Gastrocnemius medialis (tissue), 4 donors: ENCODE measurements at regions not wholly inside any gene's neighbourhood (a gene's known extent, or its start where the extent isn't known, plus 50 kb on each side); places are given as distances from the start of the nearest gene placed in this dataset.

Source experiments
- POLR2A ChIP-seq, 2 donors: fragments of 450-650 bp; IDR thresholded peaks; one replicate each; pipeline ENCODE4 v1.6.1; 2017; ENCODE audit warnings: antibody characterized with exemption in 2 of 2, mild to moderate bottlenecking in 2 of 2, moderate library complexity in 2 of 2
- TF ChIP-seq, protein P1 (sequence below), 5 experiments: fragments of 450-650 bp in 3 of 5; fragments of 200-600 bp in 2 of 5; sonication (generic) in 2 of 5; IDR thresholded peaks in 4 of 5; conservative IDR thresholded peaks in 1 of 5; 1 replicate in 4 of 5; 2 replicates in 1 of 5; pipeline ENCODE4 v1.5.1; 2016 to 2019; ENCODE audit warnings: antibody characterized with exemption in 5 of 5, mild to moderate bottlenecking in 3 of 5, moderate library complexity in 3 of 5

DNA sequence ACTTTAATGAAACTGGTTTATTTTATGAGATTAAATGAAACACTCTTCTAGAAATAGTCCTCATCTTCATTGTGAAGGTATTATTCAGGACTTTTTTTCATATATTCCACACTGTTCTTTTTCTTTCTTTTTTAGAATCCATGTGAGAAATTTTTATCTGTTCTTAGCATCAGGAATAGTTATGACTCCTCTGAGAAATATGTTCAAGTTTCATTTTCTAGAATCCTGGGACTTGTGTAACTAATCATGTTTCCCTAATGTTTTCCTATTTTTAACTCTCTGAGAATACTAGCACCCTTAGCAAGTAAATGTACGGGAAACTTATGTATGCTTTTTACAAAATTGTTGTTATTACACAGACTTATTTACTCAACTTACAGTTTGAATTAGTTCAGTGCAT is 407.8 kb downstream of the CBLN4 start:
- TF ChIP-seq, protein P1, sequence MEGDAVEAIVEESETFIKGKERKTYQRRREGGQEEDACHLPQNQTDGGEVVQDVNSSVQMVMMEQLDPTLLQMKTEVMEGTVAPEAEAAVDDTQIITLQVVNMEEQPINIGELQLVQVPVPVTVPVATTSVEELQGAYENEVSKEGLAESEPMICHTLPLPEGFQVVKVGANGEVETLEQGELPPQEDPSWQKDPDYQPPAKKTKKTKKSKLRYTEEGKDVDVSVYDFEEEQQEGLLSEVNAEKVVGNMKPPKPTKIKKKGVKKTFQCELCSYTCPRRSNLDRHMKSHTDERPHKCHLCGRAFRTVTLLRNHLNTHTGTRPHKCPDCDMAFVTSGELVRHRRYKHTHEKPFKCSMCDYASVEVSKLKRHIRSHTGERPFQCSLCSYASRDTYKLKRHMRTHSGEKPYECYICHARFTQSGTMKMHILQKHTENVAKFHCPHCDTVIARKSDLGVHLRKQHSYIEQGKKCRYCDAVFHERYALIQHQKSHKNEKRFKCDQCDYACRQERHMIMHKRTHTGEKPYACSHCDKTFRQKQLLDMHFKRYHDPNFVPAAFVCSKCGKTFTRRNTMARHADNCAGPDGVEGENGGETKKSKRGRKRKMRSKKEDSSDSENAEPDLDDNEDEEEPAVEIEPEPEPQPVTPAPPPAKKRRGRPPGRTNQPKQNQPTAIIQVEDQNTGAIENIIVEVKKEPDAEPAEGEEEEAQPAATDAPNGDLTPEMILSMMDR (IDR thresholded peaks at IDR 0.05 in 4 of 5, conservative IDR thresholded peaks at IDR 0.05 in 1 of 5), result no peak
- TF ChIP-seq POLR2A (IDR thresholded peaks at IDR 0.05), result no peak
